LNCaP clone FGC (cell line): ENCODE measurements at regions not wholly inside any gene's neighbourhood (a gene's known extent, or its start where the extent isn't known, plus 50 kb on each side); places are given as distances from the start of the nearest gene placed in this dataset.

Experiments
- DNase-seq: peaks from one replicate; pipeline ENCODE4 v3.0.0-alpha.2; 2011; ENCODE audit warnings: low read depth
- H3K4me3 ChIP-seq: 2 replicates; pipeline ENCODE4 v1.5.1; 2011; ENCODE audit warnings: mild to moderate bottlenecking, low read depth, low read length, control low read depth
- CTCF ChIP-seq: IDR thresholded peaks from 2 replicates; pipeline ENCODE4 v1.5.1; 2012; ENCODE audit warnings: mild to moderate bottlenecking; ENCODE audit not compliant: control insufficient read depth, insufficient read depth; ENCODE audit errors: extremely low read depth

GRCh38 chr2:188892636-188893035, 81.5 kb upstream of the COL3A1 start:
- no peak for TF ChIP-seq CTCF
- DNase-seq = no peak
- H3K4me3 ChIP-seq = no peak overlapping the region

GRCh38 chr2:188893972-188894371, 80.2 kb upstream of the COL3A1 start:
- no peak for DNase-seq
- no peak for TF ChIP-seq CTCF
- H3K4me3 ChIP-seq = no peak overlapping the region

- DNase-seq = no peak
- no peak overlapping the region for H3K4me3 ChIP-seq
- no peak for TF ChIP-seq CTCF
Measured at GRCh38 chr2:188894979-188895378, 79.2 kb upstream of the COL3A1 start.

- H3K4me3 ChIP-seq = no peak overlapping the region
- DNase-seq = no peak
- no peak for TF ChIP-seq CTCF
Measured at GRCh38 chr2:188897096-188897495, 77.1 kb upstream of the COL3A1 start.

GRCh38 chr2:188898261-188898660, 75.9 kb upstream of the COL3A1 start:
- DNase-seq = no peak
- no peak overlapping the region for H3K4me3 ChIP-seq
- TF ChIP-seq CTCF = no peak

GRCh38 chr2:188902901-188903491, 71.2 kb upstream of the COL3A1 start:
- no peak for DNase-seq
- TF ChIP-seq CTCF = no peak
- H3K4me3 ChIP-seq = no peak overlapping the region

GRCh38 chr2:188903740-188904139, 70.4 kb upstream of the COL3A1 start:
- no peak for TF ChIP-seq CTCF
- H3K4me3 ChIP-seq = no peak overlapping the region
- DNase-seq = no peak
